Erythroblast (primary cell): ENCODE measurements at regions not wholly inside any gene's neighbourhood (a gene's known extent, or its start where the extent isn't known, plus 50 kb on each side); places are given as distances from the start of the nearest gene placed in this dataset.

Experiments
- GATA1 ChIP-seq: IDR thresholded peaks from 2 replicates; pipeline ENCODE4 v1.6.1; 2011; ENCODE audit warnings: low read depth, mild to moderate bottlenecking, control low read depth, low read length, moderate library complexity
- POLR2A ChIP-seq: IDR thresholded peaks from 2 replicates; pipeline ENCODE4 v1.6.1; 2011; ENCODE audit warnings: mild to moderate bottlenecking, low read length

- TF ChIP-seq POLR2A (no peak), GATA1 (no peak)
Observed at GRCh38 chr6:147022041-147022440, 182.2 kb upstream of the STXBP5 start.
